ENCODE measurements at regions not wholly inside any gene's neighbourhood (a gene's known extent, or its start where the extent isn't known, plus 50 kb on each side); places are given as distances from the start of the nearest gene placed in this dataset.

- in situ Hi-C loops (cut with HindIII; ENCODE audit: low sequenced_read_pairs), result no loop called here
- no peak overlapping the region for H3K4me3 ChIP-seq (ENCODE audit: low read depth, low read length)
- no peak for DNase-seq (ENCODE audit: low read depth, low spot score)
- no peak for TF ChIP-seq CTCF (IDR thresholded peaks at IDR 0.05; ENCODE audit: low read depth, low read length)
These were observed 261.1 kb upstream of the ANO3 start for GRCh38 chr11:26070714-26071380.

- DNase-seq (ENCODE audit: low read depth, low spot score), result no peak
- no peak for TF ChIP-seq CTCF (IDR thresholded peaks at IDR 0.05; ENCODE audit: low read depth, low read length)
- in situ Hi-C loops (cut with HindIII; ENCODE audit: low sequenced_read_pairs), result no loop called here
- no peak overlapping the region for H3K4me3 ChIP-seq (ENCODE audit: low read depth, low read length)
These were observed 259.2 kb upstream of the ANO3 start for GRCh38 chr11:26072614-26073153.

GRCh38 chr11:26073646-26074045 lies 258.3 kb upstream of the ANO3 start:
- no peak for DNase-seq (ENCODE audit: low read depth, low spot score)
- in situ Hi-C loops (cut with HindIII; ENCODE audit: low sequenced_read_pairs), result no loop called here
- TF ChIP-seq CTCF (IDR thresholded peaks at IDR 0.05; ENCODE audit: low read depth, low read length), result no peak

GRCh38 chr11:26076233-26076990 lies 255.5 kb upstream of the ANO3 start:
- in situ Hi-C loops (cut with HindIII; ENCODE audit: low sequenced_read_pairs), result no loop called here

More at GRCh38 chr11:26073646-26074045, 258.3 kb upstream of the ANO3 start:
- H3K4me3 ChIP-seq (ENCODE audit: low read depth, low read length), result no peak overlapping the region

GRCh38 chr11:26078231-26078821 lies 253.6 kb upstream of the ANO3 start:
- peak; percentile 5 for DNase-seq (ENCODE audit: low read depth, low spot score)
- in situ Hi-C loops (cut with HindIII; ENCODE audit: low sequenced_read_pairs), result no loop called here
- no peak for TF ChIP-seq CTCF (IDR thresholded peaks at IDR 0.05; ENCODE audit: low read depth, low read length)
- H3K4me3 ChIP-seq (ENCODE audit: low read depth, low read length), result no peak overlapping the region

More at GRCh38 chr11:26076233-26076990, 255.5 kb upstream of the ANO3 start:
- no peak for TF ChIP-seq CTCF (IDR thresholded peaks at IDR 0.05; ENCODE audit: low read depth, low read length)
- no peak for DNase-seq (ENCODE audit: low read depth, low spot score)
- H3K4me3 ChIP-seq (ENCODE audit: low read depth, low read length), result no peak overlapping the region

- no peak for DNase-seq (ENCODE audit: low read depth, low spot score)
- TF ChIP-seq CTCF (IDR thresholded peaks at IDR 0.05; ENCODE audit: low read depth, low read length), result no peak
- H3K4me3 ChIP-seq (ENCODE audit: low read depth, low read length), result no peak overlapping the region
- in situ Hi-C loops (cut with HindIII; ENCODE audit: low sequenced_read_pairs), result no loop called here
These were observed 247.6 kb upstream of the ANO3 start for GRCh38 chr11:26084313-26084712.

Data from astrocyte of the spinal cord (primary cell).